ENCODE measurements at regions not wholly inside any gene's neighbourhood (a gene's known extent, or its start where the extent isn't known, plus 50 kb on each side); places are given as distances from the start of the nearest gene placed in this dataset.

GRCh38 chr5:101160002-101160401 lies 256.9 kb upstream of the ST8SIA4 start:
- TF ChIP-seq CTCF (IDR thresholded peaks at IDR 0.05; ENCODE audit: low read depth, low read length, missing control alignments), result no peak

GRCh38 chr5:101159006-101159405 lies 255.9 kb upstream of the ST8SIA4 start:
- no peak for TF ChIP-seq CTCF (IDR thresholded peaks at IDR 0.05; ENCODE audit: low read depth, low read length, missing control alignments)
- no peaks in the 10 kb centered on the region for H3K36me3 ChIP-seq (replicated peaks)
- H3K4me3 ChIP-seq (ENCODE audit: low read depth, low read length), result no peak overlapping the region
- DNase-seq, result no peak
- no peaks in the 10 kb centered on the region for H3K27me3 ChIP-seq (replicated peaks)
- in situ Hi-C loops (cut with HindIII; ENCODE audit: low pct_ligation_motif_present, low sequenced_read_pairs), result no loop called here
- H3K27ac ChIP-seq, result no peak overlapping the region

More at GRCh38 chr5:101160002-101160401, 256.9 kb upstream of the ST8SIA4 start:
- Histone ChIP-seq H3K4me3 (ENCODE audit: low read depth, low read length) (no peak overlapping the region), H3K27ac (no peak overlapping the region), H3K27me3 (replicated peaks) (no peaks in the 10 kb centered on the region), H3K36me3 (replicated peaks) (no peaks in the 10 kb centered on the region)
- in situ Hi-C loops (cut with HindIII; ENCODE audit: low pct_ligation_motif_present, low sequenced_read_pairs), result no loop called here
- no peak for DNase-seq

- Histone ChIP-seq H3K36me3 (replicated peaks) (no peaks in the 10 kb centered on the region), H3K4me3 (ENCODE audit: low read depth, low read length) (no peak overlapping the region), H3K27me3 (replicated peaks) (no peaks in the 10 kb centered on the region), H3K27ac (no peak overlapping the region)
- in situ Hi-C loops (cut with HindIII; ENCODE audit: low pct_ligation_motif_present, low sequenced_read_pairs), result no loop called here
- no peak for DNase-seq
- no peak for TF ChIP-seq CTCF (IDR thresholded peaks at IDR 0.05; ENCODE audit: low read depth, low read length, missing control alignments)
These were observed 250.4 kb upstream of the ST8SIA4 start for GRCh38 chr5:101153526-101153925.

- Histone ChIP-seq H3K27me3 (replicated peaks) (no peaks in the 10 kb centered on the region), H3K27ac (no peak overlapping the region), H3K4me3 (ENCODE audit: low read depth, low read length) (no peak overlapping the region), H3K36me3 (replicated peaks) (no peaks in the 10 kb centered on the region)
- TF ChIP-seq CTCF (IDR thresholded peaks at IDR 0.05; ENCODE audit: low read depth, low read length, missing control alignments), result no peak
- no peak for DNase-seq
- in situ Hi-C loops (cut with HindIII; ENCODE audit: low pct_ligation_motif_present, low sequenced_read_pairs), result no loop called here
These were observed 240.4 kb upstream of the ST8SIA4 start for GRCh38 chr5:101143526-101143925.

GRCh38 chr5:101142102-101142501 lies 239.0 kb upstream of the ST8SIA4 start:
- in situ Hi-C loops (cut with HindIII; ENCODE audit: low pct_ligation_motif_present, low sequenced_read_pairs), result no loop called here
- Histone ChIP-seq H3K27ac (no peak overlapping the region), H3K27me3 (replicated peaks) (no peaks in the 10 kb centered on the region), H3K4me3 (ENCODE audit: low read depth, low read length) (no peak overlapping the region), H3K36me3 (replicated peaks) (no peaks in the 10 kb centered on the region)
- no peak for DNase-seq
- no peak for TF ChIP-seq CTCF (IDR thresholded peaks at IDR 0.05; ENCODE audit: low read depth, low read length, missing control alignments)

GRCh38 chr5:101136454-101136853 lies 233.4 kb upstream of the ST8SIA4 start:
- Histone ChIP-seq H3K27ac (no peak overlapping the region), H3K27me3 (replicated peaks) (no peaks in the 10 kb centered on the region), H3K4me3 (ENCODE audit: low read depth, low read length) (no peak overlapping the region), H3K36me3 (replicated peaks) (no peaks in the 10 kb centered on the region)
- DNase-seq, result no peak
- TF ChIP-seq CTCF (IDR thresholded peaks at IDR 0.05; ENCODE audit: low read depth, low read length, missing control alignments), result no peak
- in situ Hi-C loops (cut with HindIII; ENCODE audit: low pct_ligation_motif_present, low sequenced_read_pairs), result no loop called here
